Fibroblast of mammary gland (primary cell): ENCODE measurements at regions not wholly inside any gene's neighbourhood (a gene's known extent, or its start where the extent isn't known, plus 50 kb on each side); places are given as distances from the start of the nearest gene placed in this dataset.
"Not testable (repeated sequence)": the region's sequence is repeated elsewhere in the genome, so short reads cannot be mapped to it uniquely, and the experiment has no call there.

ENCODE experiments used
- DNase-seq: peaks from one replicate; pipeline ENCODE4 v3.0.0-alpha.2; 2010; ENCODE audit warnings: low read depth
- H3K4me3 ChIP-seq: 2 replicates; pipeline ENCODE4 v1.5.1; 2011; ENCODE audit warnings: low read depth, mild to moderate bottlenecking, low read length, moderate library complexity; ENCODE audit not compliant: control insufficient read depth
- CTCF ChIP-seq: conservative IDR thresholded peaks from 2 replicates; pipeline ENCODE4 v1.5.1; 2011; ENCODE audit warnings: low read depth, low read length, inconsistent platforms; ENCODE audit not compliant: control insufficient read depth, insufficient read depth

GRCh38 chr10:26939290-26939961, 78.7 kb upstream of the ABI1 start:
- DNase-seq: no peak
- no peak for TF ChIP-seq CTCF
- H3K4me3 ChIP-seq: no peak overlapping the region

- DNase-seq: no peak
- TF ChIP-seq CTCF: no peak
Measured at GRCh38 chr10:26938578-26938977, 77.8 kb upstream of the ABI1 start.

GRCh38 chr10:26937371-26937770, 76.6 kb upstream of the ABI1 start:
- no peak for DNase-seq
- no peak for TF ChIP-seq CTCF
- no peak overlapping the region for H3K4me3 ChIP-seq

More at GRCh38 chr10:26938578-26938977, 77.8 kb upstream of the ABI1 start:
- H3K4me3 ChIP-seq: no peak overlapping the region

- DNase-seq, H3K4me3 ChIP-seq: not testable (repeated sequence)
Measured at GRCh38 chr10:26934190-26934589, 73.4 kb upstream of the ABI1 start.

- TF ChIP-seq CTCF: no peak
- no peak for DNase-seq
- H3K4me3 ChIP-seq: no peak overlapping the region
Measured at GRCh38 chr10:26932576-26932975, 71.8 kb upstream of the ABI1 start.

- no peak for TF ChIP-seq CTCF
- no peak for DNase-seq
- H3K4me3 ChIP-seq: no peak overlapping the region
Measured at GRCh38 chr10:26931223-26931622, 70.5 kb upstream of the ABI1 start.

- DNase-seq, H3K4me3 ChIP-seq: not testable (repeated sequence)
Measured at GRCh38 chr10:26922824-26923223, 62.1 kb upstream of the ABI1 start.

GRCh38 chr10:26919156-26919860, 58.5 kb upstream of the ABI1 start:
- peak; percentile 8 for DNase-seq
- H3K4me3 ChIP-seq: not testable (repeated sequence)
